GM23338 (cell line): ENCODE measurements at regions not wholly inside any gene's neighbourhood (a gene's known extent, or its start where the extent isn't known, plus 50 kb on each side); places are given as distances from the start of the nearest gene placed in this dataset.

Experiments
- ATAC-seq: fragments of 200-7000 bp; cut with Tn5 transposase; 3 replicates; pipeline ENCODE4 v1.9.1; 2020
- DNase-seq: peaks from one replicate; pipeline ENCODE4 v3.0.0-alpha.2; 2015; ENCODE audit warnings: low spot score
- H2AFZ ChIP-seq: fragments of 200-600 bp; sonication (generic); 2 replicates; pipeline ENCODE4 v1.8.0; 2016; ENCODE audit warnings: antibody characterized with exemption, mild to moderate bottlenecking, moderate library complexity
- H3F3A ChIP-seq: fragments of 200-600 bp; sonication (generic); replicated peaks from 2 replicates; pipeline ENCODE4 v1.8.0; 2017; ENCODE audit warnings: antibody characterized with exemption, mixed run types, low read depth
- H3K27ac ChIP-seq: fragments of 200-600 bp; sonication (generic); 2 replicates; pipeline ENCODE4 v1.6.1; 2016; ENCODE audit warnings: low read depth
- H3K27me3 ChIP-seq: fragments of 200-600 bp; sonication (generic); 2 replicates; pipeline ENCODE4 v1.8.0; 2016; ENCODE audit warnings: mild to moderate bottlenecking, mixed run types, moderate library complexity; ENCODE audit not compliant: insufficient read depth
- H3K36me3 ChIP-seq: fragments of 200-600 bp; sonication (generic); 2 replicates; pipeline ENCODE4 v1.8.0; 2016; ENCODE audit warnings: mild to moderate bottlenecking; ENCODE audit not compliant: insufficient read depth
- H3K4me1 ChIP-seq: fragments of 200-600 bp; sonication (generic); 2 replicates; pipeline ENCODE4 v1.8.0; 2016; ENCODE audit warnings: mild to moderate bottlenecking, moderate library complexity; ENCODE audit not compliant: insufficient read depth
- H3K4me2 ChIP-seq: fragments of 200-600 bp; sonication (generic); 2 replicates; pipeline ENCODE4 v1.7.1; 2017; ENCODE audit warnings: mixed run types
- H3K4me3 ChIP-seq: fragments of 200-600 bp; sonication (generic); 2 replicates; pipeline ENCODE4 v1.6.1; 2016; ENCODE audit warnings: mixed run types
- H3K79me2 ChIP-seq: fragments of 200-600 bp; sonication (generic); replicated peaks from 2 replicates; pipeline ENCODE4 v1.8.0; 2017; ENCODE audit warnings: mild to moderate bottlenecking; ENCODE audit not compliant: insufficient read depth
- H3K9me2 ChIP-seq: fragments of 200-600 bp; sonication (generic); 2 replicates; pipeline ENCODE4 v1.8.0; 2017; ENCODE audit not compliant: insufficient read depth
- H4K20me1 ChIP-seq: fragments of 200-600 bp; sonication (generic); replicated peaks from 2 replicates; pipeline ENCODE4 v1.8.0; 2017; ENCODE audit warnings: mild to moderate bottlenecking; ENCODE audit not compliant: insufficient read depth
- H3K27ac Mint-ChIP-seq: 2 replicates; pipeline ENCODE4 v1.8.0; 2020; ENCODE audit warnings: inconsistent platforms, mild to moderate bottlenecking, moderate library complexity, mixed read lengths
- H3K27me3 Mint-ChIP-seq: 3 replicates; pipeline ENCODE4 v1.8.0; 2022; ENCODE audit warnings: low read depth, mild to moderate bottlenecking, moderate library complexity, mixed read lengths, inconsistent platforms; ENCODE audit not compliant: insufficient read depth, poor library complexity
- H3K36me3 Mint-ChIP-seq: 3 replicates; pipeline ENCODE4 v1.8.0; 2021; ENCODE audit warnings: low read depth, mild to moderate bottlenecking, inconsistent platforms, moderate library complexity, mixed read lengths
- H3K4me1 Mint-ChIP-seq: 3 replicates; pipeline ENCODE4 v1.8.0; 2020; ENCODE audit warnings: mild to moderate bottlenecking, inconsistent platforms, mixed read lengths
- H3K4me3 Mint-ChIP-seq: 3 replicates; pipeline ENCODE4 v1.8.0; 2021; ENCODE audit warnings: moderate library complexity, mild to moderate bottlenecking, inconsistent platforms, mixed read lengths
- H3K9me3 Mint-ChIP-seq: 3 replicates; pipeline ENCODE4 v1.8.0; 2020; ENCODE audit warnings: moderate library complexity, mild to moderate bottlenecking, inconsistent platforms, mixed read lengths
- CREB1 ChIP-seq: fragments of 250-450 bp; sonication (Bioruptor Pico); IDR thresholded peaks from 2 replicates; pipeline ENCODE4 v1.5.0; 2020; ENCODE audit warnings: low read depth, mild to moderate bottlenecking, moderate library complexity
- EZH2 ChIP-seq: fragments of 200-600 bp; sonication (generic); IDR thresholded peaks from one replicate; pipeline ENCODE4 v1.8.0; 2017; ENCODE audit warnings: antibody characterized with exemption, mild to moderate bottlenecking, low read depth; ENCODE audit not compliant: unreplicated experiment
- EZH2phosphoT487 ChIP-seq: fragments of 200-600 bp; sonication (generic); IDR thresholded peaks from one replicate; pipeline ENCODE4 v1.8.1; 2018; ENCODE audit warnings: antibody characterized with exemption; ENCODE audit not compliant: unreplicated experiment
- JUNB ChIP-seq: IDR thresholded peaks from one replicate; pipeline ENCODE4 v1.6.1; 2016; ENCODE audit warnings: antibody characterized with exemption; ENCODE audit not compliant: unreplicated experiment
- NANOG ChIP-seq: IDR thresholded peaks from 2 replicates; pipeline ENCODE4 v1.6.1; 2016; ENCODE audit warnings: antibody characterized with exemption, borderline replicate concordance
- ZNF114 ChIP-seq: fragments of 250-450 bp; sonication (Bioruptor Pico); IDR thresholded peaks from 2 replicates; pipeline ENCODE4 v1.5.0; 2020; ENCODE audit warnings: mild to moderate bottlenecking, moderate library complexity
- ZNF331 ChIP-seq: fragments of 250-450 bp; sonication (Bioruptor Pico); IDR thresholded peaks from 2 replicates; pipeline ENCODE4 v1.5.0; 2020; ENCODE audit warnings: low read depth, mild to moderate bottlenecking, moderate library complexity
- TF ChIP-seq, protein P1 (sequence below): IDR thresholded peaks from 2 replicates; pipeline ENCODE4 v1.6.1; 2016; ENCODE audit warnings: antibody characterized with exemption
- TF ChIP-seq, protein P2 (sequence below), 2 experiments: fragments of 200-600 bp in 1 of 2; sonication (generic) in 1 of 2; conservative IDR thresholded peaks; 2 replicates each; pipeline versions ENCODE4 v1.5.1 to v1.6.1; 2016 to 2017; ENCODE audit warnings: antibody characterized with exemption in 2 of 2, low read depth in 2 of 2, mild to moderate bottlenecking in 2 of 2, moderate library complexity in 1 of 2
- TF ChIP-seq, protein P3 (sequence below): IDR thresholded peaks from one replicate; pipeline ENCODE4 v1.6.1; 2018; ENCODE audit warnings: antibody characterized with exemption; ENCODE audit not compliant: unreplicated experiment

DNA sequence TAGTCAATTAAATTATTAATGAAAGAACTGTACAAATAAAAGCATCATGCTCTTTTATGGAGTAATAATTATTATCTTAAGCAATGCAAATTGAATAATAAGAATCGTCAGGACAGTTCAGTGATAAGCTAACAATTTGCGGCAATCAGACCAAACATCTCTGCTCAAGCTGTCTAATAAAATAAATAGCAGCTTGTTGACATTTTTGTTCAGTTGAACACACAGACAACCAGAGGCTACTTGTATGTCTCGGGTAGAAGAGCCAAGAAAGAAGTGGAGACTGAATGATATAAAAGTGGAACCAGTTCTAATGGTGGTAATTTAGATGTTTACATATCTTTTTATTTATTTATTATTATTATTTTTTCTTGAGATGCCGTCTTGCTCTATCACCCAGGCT lies 57.4 kb upstream of the FOXN3 start:
- Histone ChIP-seq H3K4me3 (no peak overlapping the region), H4K20me1 (0 out of 2 replicates have a peak, but pooled peaks cover 3% of the 10 kb centered on the region), H3K9me2 (no peaks in the 10 kb centered on the region), H3K27me3 (no peaks in the 10 kb centered on the region), H3F3A (no peaks in the 10 kb centered on the region; the same call in 1 of the 2 replicates), H3K27ac (no peak overlapping the region), H3K4me2 (no peak overlapping the region), H3K79me2 (peaks cover 53% of the 10 kb centered on the region), H3K4me1 (0 out of 2 replicates have a peak, but pooled peaks cover 6% of the 10 kb centered on the region), H3K36me3 (no peaks in the 10 kb centered on the region), H2AFZ (no peak overlapping the region)
- Mint-ChIP-seq H3K4me3 (no peak overlapping the region), H3K9me3 (no peaks in the 10 kb centered on the region; the same call in 2 of the 3 replicates), H3K27ac (no peak overlapping the region), H3K27me3 (peaks cover 9% of the 10 kb centered on the region), H3K4me1 (peaks cover 14% of the 10 kb centered on the region; the same call in 2 of the 3 replicates), H3K36me3 (peaks cover 36% of the 10 kb centered on the region)
- ATAC-seq (no peak), DNase-seq (no peak)
- TF ChIP-seq ZNF114 (CRISPR knock-in tag) (no peak), EZH2 (no peak), ZNF331 (CRISPR knock-in tag) (no peak)
- TF ChIP-seq, protein P1, sequence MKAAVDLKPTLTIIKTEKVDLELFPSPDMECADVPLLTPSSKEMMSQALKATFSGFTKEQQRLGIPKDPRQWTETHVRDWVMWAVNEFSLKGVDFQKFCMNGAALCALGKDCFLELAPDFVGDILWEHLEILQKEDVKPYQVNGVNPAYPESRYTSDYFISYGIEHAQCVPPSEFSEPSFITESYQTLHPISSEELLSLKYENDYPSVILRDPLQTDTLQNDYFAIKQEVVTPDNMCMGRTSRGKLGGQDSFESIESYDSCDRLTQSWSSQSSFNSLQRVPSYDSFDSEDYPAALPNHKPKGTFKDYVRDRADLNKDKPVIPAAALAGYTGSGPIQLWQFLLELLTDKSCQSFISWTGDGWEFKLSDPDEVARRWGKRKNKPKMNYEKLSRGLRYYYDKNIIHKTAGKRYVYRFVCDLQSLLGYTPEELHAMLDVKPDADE = no peak

DNA sequence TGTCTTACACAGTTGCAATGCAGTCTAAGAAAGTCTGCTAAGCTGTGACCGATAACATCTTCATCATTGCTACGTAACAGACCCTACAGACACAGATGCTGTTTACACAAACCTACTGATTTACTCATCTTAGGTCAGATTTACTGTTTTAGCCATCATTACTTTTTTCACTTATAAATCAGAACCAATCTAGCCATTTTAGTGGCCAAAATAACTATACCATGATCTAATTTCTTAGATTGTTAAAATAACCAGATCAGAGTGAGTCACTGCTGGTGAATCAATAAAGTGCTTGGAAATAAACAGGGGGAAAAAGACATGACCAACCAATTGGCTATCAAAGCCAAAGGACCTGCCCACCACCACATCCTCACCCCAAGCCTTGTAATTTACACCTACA lies 57.0 kb upstream of the FOXN3 start:
- ATAC-seq = no peak
- Histone ChIP-seq H4K20me1 (0 out of 2 replicates have a peak, but pooled peaks cover 3% of the 10 kb centered on the region), H3K4me3 (no peak overlapping the region), H3K27me3 (no peaks in the 10 kb centered on the region), H3K36me3 (no peaks in the 10 kb centered on the region), H3K9me2 (no peaks in the 10 kb centered on the region), H3K4me1 (0 out of 2 replicates have a peak, but pooled peaks cover 6% of the 10 kb centered on the region), H3K27ac (no peak overlapping the region), H3K4me2 (no peak overlapping the region), H3K79me2 (peaks cover 57% of the 10 kb centered on the region), H3F3A (no peaks in the 10 kb centered on the region; the same call in 1 of the 2 replicates), H2AFZ (no peak overlapping the region)
- Mint-ChIP-seq H3K27me3 (peaks cover 10% of the 10 kb centered on the region), H3K4me3 (no peak overlapping the region), H3K27ac (no peak overlapping the region), H3K4me1 (peaks cover 15% of the 10 kb centered on the region; the same call in 2 of the 3 replicates), H3K9me3 (no peaks in the 10 kb centered on the region; the same call in 2 of the 3 replicates), H3K36me3 (peaks cover 32% of the 10 kb centered on the region)
- no peak for DNase-seq
- TF ChIP-seq EZH2 = no peak
- TF ChIP-seq ZNF114 (CRISPR knock-in tag) = no peak
- TF ChIP-seq JUNB = no peak
- TF ChIP-seq, protein P2, sequence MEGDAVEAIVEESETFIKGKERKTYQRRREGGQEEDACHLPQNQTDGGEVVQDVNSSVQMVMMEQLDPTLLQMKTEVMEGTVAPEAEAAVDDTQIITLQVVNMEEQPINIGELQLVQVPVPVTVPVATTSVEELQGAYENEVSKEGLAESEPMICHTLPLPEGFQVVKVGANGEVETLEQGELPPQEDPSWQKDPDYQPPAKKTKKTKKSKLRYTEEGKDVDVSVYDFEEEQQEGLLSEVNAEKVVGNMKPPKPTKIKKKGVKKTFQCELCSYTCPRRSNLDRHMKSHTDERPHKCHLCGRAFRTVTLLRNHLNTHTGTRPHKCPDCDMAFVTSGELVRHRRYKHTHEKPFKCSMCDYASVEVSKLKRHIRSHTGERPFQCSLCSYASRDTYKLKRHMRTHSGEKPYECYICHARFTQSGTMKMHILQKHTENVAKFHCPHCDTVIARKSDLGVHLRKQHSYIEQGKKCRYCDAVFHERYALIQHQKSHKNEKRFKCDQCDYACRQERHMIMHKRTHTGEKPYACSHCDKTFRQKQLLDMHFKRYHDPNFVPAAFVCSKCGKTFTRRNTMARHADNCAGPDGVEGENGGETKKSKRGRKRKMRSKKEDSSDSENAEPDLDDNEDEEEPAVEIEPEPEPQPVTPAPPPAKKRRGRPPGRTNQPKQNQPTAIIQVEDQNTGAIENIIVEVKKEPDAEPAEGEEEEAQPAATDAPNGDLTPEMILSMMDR (conservative IDR thresholded peaks at IDR 0.05; ENCODE audit: low read depth in 2 of 2) = no peak
- TF ChIP-seq, protein P3, sequence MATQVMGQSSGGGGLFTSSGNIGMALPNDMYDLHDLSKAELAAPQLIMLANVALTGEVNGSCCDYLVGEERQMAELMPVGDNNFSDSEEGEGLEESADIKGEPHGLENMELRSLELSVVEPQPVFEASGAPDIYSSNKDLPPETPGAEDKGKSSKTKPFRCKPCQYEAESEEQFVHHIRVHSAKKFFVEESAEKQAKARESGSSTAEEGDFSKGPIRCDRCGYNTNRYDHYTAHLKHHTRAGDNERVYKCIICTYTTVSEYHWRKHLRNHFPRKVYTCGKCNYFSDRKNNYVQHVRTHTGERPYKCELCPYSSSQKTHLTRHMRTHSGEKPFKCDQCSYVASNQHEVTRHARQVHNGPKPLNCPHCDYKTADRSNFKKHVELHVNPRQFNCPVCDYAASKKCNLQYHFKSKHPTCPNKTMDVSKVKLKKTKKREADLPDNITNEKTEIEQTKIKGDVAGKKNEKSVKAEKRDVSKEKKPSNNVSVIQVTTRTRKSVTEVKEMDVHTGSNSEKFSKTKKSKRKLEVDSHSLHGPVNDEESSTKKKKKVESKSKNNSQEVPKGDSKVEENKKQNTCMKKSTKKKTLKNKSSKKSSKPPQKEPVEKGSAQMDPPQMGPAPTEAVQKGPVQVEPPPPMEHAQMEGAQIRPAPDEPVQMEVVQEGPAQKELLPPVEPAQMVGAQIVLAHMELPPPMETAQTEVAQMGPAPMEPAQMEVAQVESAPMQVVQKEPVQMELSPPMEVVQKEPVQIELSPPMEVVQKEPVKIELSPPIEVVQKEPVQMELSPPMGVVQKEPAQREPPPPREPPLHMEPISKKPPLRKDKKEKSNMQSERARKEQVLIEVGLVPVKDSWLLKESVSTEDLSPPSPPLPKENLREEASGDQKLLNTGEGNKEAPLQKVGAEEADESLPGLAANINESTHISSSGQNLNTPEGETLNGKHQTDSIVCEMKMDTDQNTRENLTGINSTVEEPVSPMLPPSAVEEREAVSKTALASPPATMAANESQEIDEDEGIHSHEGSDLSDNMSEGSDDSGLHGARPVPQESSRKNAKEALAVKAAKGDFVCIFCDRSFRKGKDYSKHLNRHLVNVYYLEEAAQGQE = no peak
- TF ChIP-seq, protein P1 = no peak
- no peak for TF ChIP-seq CREB1 (CRISPR knock-in tag)
- no peak for TF ChIP-seq EZH2phosphoT487
- no peak for TF ChIP-seq NANOG
